ENCODE measurements at regions not wholly inside any gene's neighbourhood (a gene's known extent, or its start where the extent isn't known, plus 50 kb on each side); places are given as distances from the start of the nearest gene placed in this dataset.
"Not testable (repeated sequence)": the region's sequence is repeated elsewhere in the genome, so short reads cannot be mapped to it uniquely, and the experiment has no call there.

- TF ChIP-seq E2F5 (CRISPR knock-in tag; IDR thresholded peaks at IDR 0.05); CTCF (IDR thresholded peaks at IDR 0.05); PRDM15 (CRISPR knock-in tag; IDR thresholded peaks at IDR 0.05); CBFB (CRISPR knock-in tag; IDR thresholded peaks at IDR 0.05; ENCODE audit: low read depth); FOXK1 (CRISPR knock-in tag; IDR thresholded peaks at IDR 0.05); ZBTB21 (CRISPR knock-in tag; IDR thresholded peaks at IDR 0.05; ENCODE audit: borderline replicate concordance); MAX (CRISPR knock-in tag; IDR thresholded peaks at IDR 0.05); FOXJ3 (CRISPR knock-in tag; IDR thresholded peaks at IDR 0.05; ENCODE audit: borderline replicate concordance); ESRRA (CRISPR knock-in tag; IDR thresholded peaks at IDR 0.05; ENCODE audit: borderline replicate concordance); HMGXB4 (CRISPR knock-in tag; IDR thresholded peaks at IDR 0.05); ETV6 (CRISPR knock-in tag; IDR thresholded peaks at IDR 0.05); ZNF263 (CRISPR knock-in tag; IDR thresholded peaks at IDR 0.05; ENCODE audit: low read depth): not testable (repeated sequence)
These were observed 278.8 kb downstream of the FAM47B start for GRCh38 chrX:35221391-35221790.
